DND-41 (cell line): ENCODE measurements at regions not wholly inside any gene's neighbourhood (a gene's known extent, or its start where the extent isn't known, plus 50 kb on each side); places are given as distances from the start of the nearest gene placed in this dataset.

Experiments used
- ATAC-seq: fragments of 200-7000 bp; cut with Tn5 transposase; 3 replicates; pipeline ENCODE4 v1.9.1; 2021; ENCODE audit warnings: low read depth; ENCODE audit not compliant: insufficient read depth
- DNase-seq: peaks from one replicate; pipeline ENCODE4 v3.0.0-alpha.2; 2020
- H2AFZ ChIP-seq: 2 replicates; pipeline ENCODE4 v1.6.0; 2012; ENCODE audit warnings: low read depth, low read length
- H3K27ac ChIP-seq: 2 replicates; pipeline ENCODE4 v1.5.1; 2012; ENCODE audit warnings: low read length, inconsistent platforms
- H3K27me3 ChIP-seq: fragments of 200-600 bp; sonication (generic); 2 replicates; pipeline ENCODE4 v1.6.0; 2012; ENCODE audit warnings: low read length, mild to moderate bottlenecking, inconsistent platforms; ENCODE audit not compliant: insufficient read depth, poor library complexity
- H3K36me3 ChIP-seq: 2 replicates; pipeline ENCODE4 v1.5.1; 2012; ENCODE audit warnings: low read length, inconsistent platforms; ENCODE audit not compliant: insufficient read depth
- H3K4me1 ChIP-seq: 2 replicates; pipeline ENCODE4 v1.5.1; 2012; ENCODE audit warnings: mild to moderate bottlenecking, low read length; ENCODE audit not compliant: insufficient read depth
- H3K4me2 ChIP-seq: 2 replicates; pipeline ENCODE4 v1.6.0; 2012; ENCODE audit warnings: mild to moderate bottlenecking, moderate library complexity, low read length, inconsistent platforms; ENCODE audit not compliant: insufficient read depth
- H3K4me3 ChIP-seq, 2 experiments: fragments of 200-600 bp in 1 of 2; shearing (Covaris generic) in 1 of 2; 2 replicates each; pipeline ENCODE4 v1.5.1; 2012 to 2016; ENCODE audit warnings: inconsistent platforms in 2 of 2, low read length in 2 of 2, mild to moderate bottlenecking in 2 of 2, low read depth in 1 of 2, moderate library complexity in 1 of 2
- H3K79me2 ChIP-seq: 2 replicates; pipeline ENCODE4 v1.6.0; 2012; ENCODE audit warnings: low read length, inconsistent platforms; ENCODE audit not compliant: insufficient read depth
- H3K9ac ChIP-seq: 2 replicates; pipeline ENCODE4 v1.6.0; 2012; ENCODE audit warnings: low read depth, mild to moderate bottlenecking, inconsistent platforms, low read length, moderate library complexity
- H3K9me3 ChIP-seq: 2 replicates; pipeline ENCODE4 v1.5.1; 2012; ENCODE audit warnings: low read length, moderate library complexity, mild to moderate bottlenecking, inconsistent platforms; ENCODE audit not compliant: insufficient read depth, severe bottlenecking
- H4K20me1 ChIP-seq: 2 replicates; pipeline ENCODE4 v1.6.0; 2012; ENCODE audit warnings: low read length; ENCODE audit not compliant: insufficient read depth
- EZH2 ChIP-seq: IDR thresholded peaks from 3 replicates; pipeline ENCODE4 v1.6.1; 2012; ENCODE audit warnings: borderline replicate concordance, low read depth, mild to moderate bottlenecking, moderate library complexity, low read length, inconsistent platforms; ENCODE audit not compliant: severe bottlenecking
- TF ChIP-seq, protein P1 (sequence below): IDR thresholded peaks from 2 replicates; pipeline ENCODE4 v1.5.1; 2012; ENCODE audit warnings: borderline replicate concordance, low read length, moderate library complexity, mild to moderate bottlenecking; ENCODE audit not compliant: poor library complexity, severe bottlenecking; ENCODE audit errors: extremely low read depth

DNA sequence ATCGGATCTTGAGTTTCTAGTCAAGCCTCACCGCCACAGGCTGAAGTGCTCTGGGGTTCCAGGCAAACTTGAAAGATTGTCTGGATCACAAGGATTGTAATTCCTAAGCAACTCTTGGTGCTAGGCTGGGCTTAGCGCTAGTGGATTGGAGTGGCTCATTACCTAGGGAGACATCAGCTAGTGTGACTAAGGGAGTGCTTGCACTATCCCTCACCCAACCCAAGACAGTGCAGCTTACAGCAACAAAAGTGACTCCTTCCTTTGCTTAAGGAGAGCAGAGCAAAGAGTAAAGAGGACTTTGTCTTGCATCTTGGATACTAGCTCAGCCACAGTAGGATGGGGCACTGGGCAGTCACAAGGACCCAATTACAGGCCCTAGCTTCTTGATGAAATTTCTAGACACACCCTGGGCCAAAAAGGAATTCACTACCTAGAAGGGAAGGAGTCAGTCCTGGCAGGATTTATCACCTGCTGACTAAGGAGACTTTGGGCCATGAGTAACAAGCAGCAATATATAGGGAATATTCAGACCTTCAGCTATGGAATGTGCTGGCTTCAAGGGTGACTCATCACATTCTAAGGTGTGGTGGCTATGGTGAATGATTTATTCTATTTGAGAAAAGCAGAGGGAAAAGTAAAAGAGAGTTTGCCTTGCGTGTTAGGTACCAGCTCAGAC is 1212.4 kb downstream of the PCDH18 start:
- H3K9ac ChIP-seq, result no peak overlapping the region
- H3K36me3 ChIP-seq, result no peaks in the 10 kb centered on the region
- H3K4me1 ChIP-seq, result no peaks in the 10 kb centered on the region
- H3K27ac ChIP-seq, result no peak overlapping the region
- H3K4me3 ChIP-seq, result no peak overlapping the region
- H3K79me2 ChIP-seq, result no peaks in the 10 kb centered on the region
- no peak overlapping the region for H3K4me2 ChIP-seq
- no peak overlapping the region for H2AFZ ChIP-seq
- H4K20me1 ChIP-seq, result no peaks in the 10 kb centered on the region
- no peaks in the 10 kb centered on the region for H3K9me3 ChIP-seq
- TF ChIP-seq, protein P1, sequence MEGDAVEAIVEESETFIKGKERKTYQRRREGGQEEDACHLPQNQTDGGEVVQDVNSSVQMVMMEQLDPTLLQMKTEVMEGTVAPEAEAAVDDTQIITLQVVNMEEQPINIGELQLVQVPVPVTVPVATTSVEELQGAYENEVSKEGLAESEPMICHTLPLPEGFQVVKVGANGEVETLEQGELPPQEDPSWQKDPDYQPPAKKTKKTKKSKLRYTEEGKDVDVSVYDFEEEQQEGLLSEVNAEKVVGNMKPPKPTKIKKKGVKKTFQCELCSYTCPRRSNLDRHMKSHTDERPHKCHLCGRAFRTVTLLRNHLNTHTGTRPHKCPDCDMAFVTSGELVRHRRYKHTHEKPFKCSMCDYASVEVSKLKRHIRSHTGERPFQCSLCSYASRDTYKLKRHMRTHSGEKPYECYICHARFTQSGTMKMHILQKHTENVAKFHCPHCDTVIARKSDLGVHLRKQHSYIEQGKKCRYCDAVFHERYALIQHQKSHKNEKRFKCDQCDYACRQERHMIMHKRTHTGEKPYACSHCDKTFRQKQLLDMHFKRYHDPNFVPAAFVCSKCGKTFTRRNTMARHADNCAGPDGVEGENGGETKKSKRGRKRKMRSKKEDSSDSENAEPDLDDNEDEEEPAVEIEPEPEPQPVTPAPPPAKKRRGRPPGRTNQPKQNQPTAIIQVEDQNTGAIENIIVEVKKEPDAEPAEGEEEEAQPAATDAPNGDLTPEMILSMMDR, result no peak
- TF ChIP-seq EZH2, result no peak
- ATAC-seq (no peak), DNase-seq (no peak)
- H3K27me3 ChIP-seq, result no peaks in the 10 kb centered on the region

DNA sequence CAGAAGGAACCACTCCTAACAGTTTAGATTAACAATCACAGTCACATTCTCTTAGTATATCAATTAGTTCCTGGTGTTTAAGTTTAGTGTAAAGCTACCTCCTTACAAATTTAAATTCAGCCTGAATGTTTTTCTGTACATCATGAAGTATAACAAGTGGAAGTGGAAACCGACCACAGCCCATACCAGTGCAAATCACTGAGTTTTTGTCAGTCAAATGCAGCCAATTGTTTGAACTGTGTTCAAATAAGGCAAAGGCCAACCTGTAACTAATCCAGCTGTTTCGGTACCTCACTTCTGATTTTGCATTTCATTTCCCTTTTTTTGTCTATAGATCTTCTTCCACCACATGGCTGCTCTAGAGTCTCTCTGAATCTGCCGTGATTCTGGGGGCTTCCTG is 1215.3 kb downstream of the PCDH18 start:
- Histone ChIP-seq H4K20me1 (no peaks in the 10 kb centered on the region), H3K79me2 (no peaks in the 10 kb centered on the region), H3K36me3 (no peaks in the 10 kb centered on the region), H3K4me1 (no peaks in the 10 kb centered on the region), H3K4me3 (no peak overlapping the region), H3K4me2 (no peak overlapping the region), H3K9me3 (no peaks in the 10 kb centered on the region), H3K27ac (no peak overlapping the region), H3K9ac (no peak overlapping the region), H2AFZ (no peak overlapping the region), H3K27me3 (no peaks in the 10 kb centered on the region)
- DNase-seq (no peak), ATAC-seq (no peak)
- TF ChIP-seq, protein P1, result no peak
- no peak for TF ChIP-seq EZH2

DNA sequence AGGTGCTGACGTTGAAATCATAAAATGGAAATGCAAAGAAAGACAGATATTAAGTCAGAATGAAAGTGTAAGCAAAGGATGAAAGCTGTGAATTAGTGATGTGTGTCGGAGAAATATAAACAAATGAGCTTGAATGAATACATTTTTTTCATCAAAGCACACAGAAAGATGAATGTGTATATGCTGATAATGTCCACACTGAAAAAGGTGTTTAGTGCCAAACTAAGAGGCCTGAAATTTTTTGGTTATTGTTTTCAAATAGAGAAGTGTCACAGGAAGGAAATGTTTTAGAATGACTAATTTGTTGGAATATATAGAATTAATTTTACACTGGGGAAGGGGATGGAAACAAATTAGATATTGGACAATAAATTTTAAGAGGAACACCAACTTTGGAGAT is 1217.6 kb downstream of the PCDH18 start:
- Histone ChIP-seq H3K9me3 (no peaks in the 10 kb centered on the region), H3K36me3 (no peaks in the 10 kb centered on the region), H3K79me2 (no peaks in the 10 kb centered on the region), H3K4me1 (no peaks in the 10 kb centered on the region), H3K4me2 (no peak overlapping the region), H2AFZ (no peak overlapping the region), H3K27ac (no peak overlapping the region), H3K9ac (no peak overlapping the region), H4K20me1 (no peaks in the 10 kb centered on the region), H3K27me3 (no peaks in the 10 kb centered on the region), H3K4me3 (no peak overlapping the region)
- DNase-seq (no peak), ATAC-seq (no peak)
- TF ChIP-seq, protein P1, result no peak
- no peak for TF ChIP-seq EZH2
